ENCODE measurements at regions not wholly inside any gene's neighbourhood (a gene's known extent, or its start where the extent isn't known, plus 50 kb on each side); places are given as distances from the start of the nearest gene placed in this dataset.

GRCh38 chr20:54860716-54861115, 385.3 kb downstream of the DOK5 start:
- H3K4me3 ChIP-seq (ENCODE audit: insufficient read depth, low read depth, low read length) = no peak overlapping the region
- H3K36me3 ChIP-seq (replicated peaks; ENCODE audit: control insufficient read depth, insufficient read depth, low read length) = no peaks in the 10 kb centered on the region
- no peak for DNase-seq
- H3K27me3 ChIP-seq (ENCODE audit: control insufficient read depth, insufficient read depth, low read length) = no peaks in the 10 kb centered on the region

- no peak overlapping the region for H3K4me3 ChIP-seq (ENCODE audit: insufficient read depth, low read depth, low read length)
- no peaks in the 10 kb centered on the region for H3K27me3 ChIP-seq (ENCODE audit: control insufficient read depth, insufficient read depth, low read length)
- no peaks in the 10 kb centered on the region for H3K36me3 ChIP-seq (replicated peaks; ENCODE audit: control insufficient read depth, insufficient read depth, low read length)
- no peak for DNase-seq
Observed at GRCh38 chr20:54856202-54856601, 380.8 kb downstream of the DOK5 start.

GRCh38 chr20:54849741-54850140, 374.3 kb downstream of the DOK5 start:
- H3K4me3 ChIP-seq (ENCODE audit: insufficient read depth, low read depth, low read length) = no peak overlapping the region
- DNase-seq = no peak
- H3K36me3 ChIP-seq (replicated peaks; ENCODE audit: control insufficient read depth, insufficient read depth, low read length) = no peaks in the 10 kb centered on the region
- H3K27me3 ChIP-seq (ENCODE audit: control insufficient read depth, insufficient read depth, low read length) = no peaks in the 10 kb centered on the region

- Histone ChIP-seq H3K4me3 (ENCODE audit: insufficient read depth, low read depth, low read length) (no peak overlapping the region), H3K27me3 (ENCODE audit: control insufficient read depth, insufficient read depth, low read length) (no peaks in the 10 kb centered on the region), H3K36me3 (replicated peaks; ENCODE audit: control insufficient read depth, insufficient read depth, low read length) (no peaks in the 10 kb centered on the region)
- DNase-seq = no peak
Observed at GRCh38 chr20:54848984-54849538, 373.7 kb downstream of the DOK5 start.

GRCh38 chr20:54848262-54848661, 372.9 kb downstream of the DOK5 start:
- no peaks in the 10 kb centered on the region for H3K27me3 ChIP-seq (ENCODE audit: control insufficient read depth, insufficient read depth, low read length)
- DNase-seq = no peak
- H3K36me3 ChIP-seq (replicated peaks; ENCODE audit: control insufficient read depth, insufficient read depth, low read length) = no peaks in the 10 kb centered on the region
- H3K4me3 ChIP-seq (ENCODE audit: insufficient read depth, low read depth, low read length) = no peak overlapping the region

GRCh38 chr20:54846948-54847347, 371.6 kb downstream of the DOK5 start:
- Histone ChIP-seq H3K4me3 (ENCODE audit: insufficient read depth, low read depth, low read length) (no peak overlapping the region), H3K27me3 (ENCODE audit: control insufficient read depth, insufficient read depth, low read length) (no peaks in the 10 kb centered on the region), H3K36me3 (replicated peaks; ENCODE audit: control insufficient read depth, insufficient read depth, low read length) (no peaks in the 10 kb centered on the region)
- DNase-seq = no peak

GRCh38 chr20:54844346-54844745, 369.0 kb downstream of the DOK5 start:
- DNase-seq = no peak
- no peaks in the 10 kb centered on the region for H3K27me3 ChIP-seq (ENCODE audit: control insufficient read depth, insufficient read depth, low read length)
- no peaks in the 10 kb centered on the region for H3K36me3 ChIP-seq (replicated peaks; ENCODE audit: control insufficient read depth, insufficient read depth, low read length)
- H3K4me3 ChIP-seq (ENCODE audit: insufficient read depth, low read depth, low read length) = no peak overlapping the region

- H3K4me3 ChIP-seq (ENCODE audit: insufficient read depth, low read depth, low read length) = no peak overlapping the region
- H3K27me3 ChIP-seq (ENCODE audit: control insufficient read depth, insufficient read depth, low read length) = no peaks in the 10 kb centered on the region
- H3K36me3 ChIP-seq (replicated peaks; ENCODE audit: control insufficient read depth, insufficient read depth, low read length) = no peaks in the 10 kb centered on the region
- no peak for DNase-seq
Observed at GRCh38 chr20:54843865-54844264, 368.5 kb downstream of the DOK5 start.

- no peak for DNase-seq
- Histone ChIP-seq H3K27me3 (ENCODE audit: control insufficient read depth, insufficient read depth, low read length) (no peaks in the 10 kb centered on the region), H3K4me3 (ENCODE audit: insufficient read depth, low read depth, low read length) (no peak overlapping the region), H3K36me3 (replicated peaks; ENCODE audit: control insufficient read depth, insufficient read depth, low read length) (no peaks in the 10 kb centered on the region)
Observed at GRCh38 chr20:54843431-54843830, 368.0 kb downstream of the DOK5 start.

- Histone ChIP-seq H3K27me3 (ENCODE audit: control insufficient read depth, insufficient read depth, low read length) (no peaks in the 10 kb centered on the region), H3K36me3 (replicated peaks; ENCODE audit: control insufficient read depth, insufficient read depth, low read length) (no peaks in the 10 kb centered on the region), H3K4me3 (ENCODE audit: insufficient read depth, low read depth, low read length) (no peak overlapping the region)
- no peak for DNase-seq
Observed at GRCh38 chr20:54839224-54839623, 363.8 kb downstream of the DOK5 start.

- Histone ChIP-seq H3K4me3 (ENCODE audit: insufficient read depth, low read depth, low read length) (no peak overlapping the region), H3K36me3 (replicated peaks; ENCODE audit: control insufficient read depth, insufficient read depth, low read length) (no peaks in the 10 kb centered on the region), H3K27me3 (ENCODE audit: control insufficient read depth, insufficient read depth, low read length) (no peaks in the 10 kb centered on the region)
- no peak for DNase-seq
Observed at GRCh38 chr20:54837226-54837625, 361.8 kb downstream of the DOK5 start.

GRCh38 chr20:54822386-54822785, 347.0 kb downstream of the DOK5 start:
- DNase-seq = no peak
- H3K36me3 ChIP-seq (replicated peaks; ENCODE audit: control insufficient read depth, insufficient read depth, low read length) = no peaks in the 10 kb centered on the region
- no peaks in the 10 kb centered on the region for H3K27me3 ChIP-seq (ENCODE audit: control insufficient read depth, insufficient read depth, low read length)
- H3K4me3 ChIP-seq (ENCODE audit: insufficient read depth, low read depth, low read length) = no peak overlapping the region

GRCh38 chr20:54820392-54820791, 345.0 kb downstream of the DOK5 start:
- H3K4me3 ChIP-seq (ENCODE audit: insufficient read depth, low read depth, low read length) = no peak overlapping the region
- no peaks in the 10 kb centered on the region for H3K36me3 ChIP-seq (replicated peaks; ENCODE audit: control insufficient read depth, insufficient read depth, low read length)
- no peak for DNase-seq
- H3K27me3 ChIP-seq (ENCODE audit: control insufficient read depth, insufficient read depth, low read length) = no peaks in the 10 kb centered on the region

GRCh38 chr20:54806462-54806861, 331.1 kb downstream of the DOK5 start:
- no peak overlapping the region for H3K4me3 ChIP-seq (ENCODE audit: insufficient read depth, low read depth, low read length)
- no peaks in the 10 kb centered on the region for H3K36me3 ChIP-seq (replicated peaks; ENCODE audit: control insufficient read depth, insufficient read depth, low read length)
- H3K27me3 ChIP-seq (ENCODE audit: control insufficient read depth, insufficient read depth, low read length) = no peaks in the 10 kb centered on the region
- no peak for DNase-seq

GRCh38 chr20:54794874-54795273, 319.5 kb downstream of the DOK5 start:
- DNase-seq = no peak
- Histone ChIP-seq H3K4me3 (ENCODE audit: insufficient read depth, low read depth, low read length) (no peak overlapping the region), H3K36me3 (replicated peaks; ENCODE audit: control insufficient read depth, insufficient read depth, low read length) (no peaks in the 10 kb centered on the region), H3K27me3 (ENCODE audit: control insufficient read depth, insufficient read depth, low read length) (no peaks in the 10 kb centered on the region)

- DNase-seq = no peak
- Histone ChIP-seq H3K4me3 (ENCODE audit: insufficient read depth, low read depth, low read length) (no peak overlapping the region), H3K36me3 (replicated peaks; ENCODE audit: control insufficient read depth, insufficient read depth, low read length) (no peaks in the 10 kb centered on the region), H3K27me3 (ENCODE audit: control insufficient read depth, insufficient read depth, low read length) (no peaks in the 10 kb centered on the region)
Observed at GRCh38 chr20:54794110-54794509, 318.7 kb downstream of the DOK5 start.
